Sigmoid colon (tissue), 6 donors: ENCODE measurements at regions not wholly inside any gene's neighbourhood (a gene's known extent, or its start where the extent isn't known, plus 50 kb on each side); places are given as distances from the start of the nearest gene placed in this dataset.

ENCODE experiments used
- DNase-seq: peaks from one replicate; pipeline ENCODE4 v3.0.0-alpha.2; 2019
- H3K27ac ChIP-seq, 4 donors: fragments of 200-600 bp; sonication (generic); one replicate each; pipeline ENCODE4 v1.5.1; 2016 to 2019; ENCODE audit warnings: mild to moderate bottlenecking in 1 of 4
- H3K27me3 ChIP-seq, 3 donors: fragments of 200-600 bp; sonication (generic); one replicate each; pipeline ENCODE4 v1.5.1; 2019; ENCODE audit warnings: mild to moderate bottlenecking in 1 of 3
- H3K36me3 ChIP-seq, 4 donors: fragments of 200-600 bp; sonication (generic); one replicate each; pipeline ENCODE4 v1.5.1; 2016 to 2019
- H3K4me1 ChIP-seq, 4 donors: fragments of 200-600 bp; sonication (generic); one replicate each; pipeline ENCODE4 v1.5.1; 2017 to 2019
- H3K4me3 ChIP-seq, 4 donors: fragments of 200-600 bp; sonication (generic); one replicate each; pipeline ENCODE4 v1.5.1; 2017 to 2019; ENCODE audit warnings: mild to moderate bottlenecking in 2 of 4, moderate library complexity in 1 of 4
- H3K9me3 ChIP-seq, 4 donors: fragments of 200-600 bp in 3 of 4; sonication (generic) in 3 of 4; one replicate each; pipeline versions ENCODE4 v1.5.1 to v1.6.1; 2013 to 2019
- EP300 ChIP-seq, 4 donors: sonication (generic); formaldehyde crosslinking; IDR thresholded peaks; one replicate each; pipeline ENCODE4 v1.6.1; 2017; ENCODE audit warnings: antibody characterized with exemption in 4 of 4
- POLR2A ChIP-seq, 2 donors: fragments of 450-650 bp; IDR thresholded peaks; one replicate each; pipeline ENCODE4 v1.6.1; 2016; ENCODE audit warnings: antibody characterized with exemption in 2 of 2, mild to moderate bottlenecking in 2 of 2, moderate library complexity in 2 of 2
- POLR2AphosphoS5 ChIP-seq, 4 donors: sonication (generic); formaldehyde crosslinking; IDR thresholded peaks; one replicate each; pipeline ENCODE4 v1.6.1; 2017; ENCODE audit warnings: antibody characterized with exemption in 4 of 4
- WGBS, 2 donors: extraction: QIAGEN DNeasy Blood & Tissue Kit; methylation state at CpG; one replicate each; pipeline ENCODE4 v1.1.7; 2013; 5-methylcytosine and 5-hydroxymethylcytosine counted together
- intact Hi-C: fragments of 100-400 bp; cut with DNase I; formaldehyde crosslinking; loops from one replicate; pipeline ENCODE4 v1.15.1; 2023
- TF ChIP-seq, protein P1 (sequence below), 4 experiments: fragments of 450-650 bp in 3 of 4; fragments of 200-600 bp in 1 of 4; IDR thresholded peaks; one replicate each; pipeline ENCODE4 v1.5.1; 2016 to 2019; ENCODE audit warnings: antibody characterized with exemption in 4 of 4, mild to moderate bottlenecking in 3 of 4, moderate library complexity in 2 of 4
- donor health status: healthy with polysubstance abuse.
- donor health status: healthy.

DNA sequence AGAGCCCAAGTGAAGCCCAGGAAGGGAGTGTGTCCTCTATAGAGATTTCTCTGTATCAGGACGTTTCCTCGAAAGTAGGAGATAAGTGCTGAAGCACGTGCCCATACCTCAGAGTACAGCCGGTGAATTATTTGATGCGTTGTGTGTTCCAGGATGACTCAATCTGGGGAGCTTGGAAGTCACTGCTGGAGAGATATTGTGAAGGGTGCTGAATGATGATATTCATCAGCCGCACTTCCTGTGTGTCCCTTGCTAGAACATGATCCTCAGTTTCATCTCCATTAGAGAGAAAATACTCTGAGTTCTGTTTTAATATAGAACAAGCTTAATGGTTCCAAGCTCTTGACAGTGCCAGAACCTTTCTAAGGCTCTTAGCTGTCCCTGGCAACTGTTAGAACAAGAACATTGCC, 402.3 kb upstream of the ADAMTSL1 start:
- H3K36me3 ChIP-seq: no peaks in the 10 kb centered on the region
- DNase-seq: no peak
- intact Hi-C loops: no loop called here
- no peaks in the 10 kb centered on the region for H3K9me3 ChIP-seq
- WGBS, 2 donors: 86 to 94% methylated on average over 6 of the region's 6 CpGs
- TF ChIP-seq POLR2A (IDR thresholded peaks at IDR 0.05): no peak
- TF ChIP-seq EP300 (IDR thresholded peaks at IDR 0.05): no peak
- TF ChIP-seq POLR2AphosphoS5 (IDR thresholded peaks at IDR 0.05): peak in 3 of 4 donors; percentile 17 to 46 (median 27)
- no peaks in the 10 kb centered on the region for H3K27me3 ChIP-seq
- H3K27ac ChIP-seq: peak overlapping the region in 1 of 4 donors; percentile 77
- H3K4me1 ChIP-seq: peaks cover 0 to 15% (median 7%) of the 10 kb centered on the region in 4 donors
- H3K4me3 ChIP-seq: no peak overlapping the region

DNA sequence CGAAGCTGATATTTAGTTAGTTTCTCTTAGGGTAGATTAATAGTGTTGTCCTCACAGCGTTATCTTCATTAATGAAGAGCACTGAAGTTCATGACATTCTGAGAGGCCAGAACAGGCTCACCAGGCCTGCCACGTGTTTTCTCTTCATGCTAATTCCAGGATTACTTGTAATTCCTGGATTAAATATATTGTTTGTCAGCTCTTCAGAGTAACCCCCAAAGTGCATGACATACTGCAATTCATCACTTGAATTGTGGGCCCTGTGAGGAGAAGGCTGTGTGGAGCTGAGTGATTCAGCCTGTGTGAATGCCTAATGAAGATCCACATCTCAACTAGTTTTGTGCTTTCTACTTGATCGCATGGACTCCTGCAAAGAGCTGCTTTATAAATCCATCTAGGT, 401.0 kb upstream of the ADAMTSL1 start:
- DNase-seq: no peak
- Histone ChIP-seq H3K4me3 (no peak overlapping the region), H3K9me3 (no peaks in the 10 kb centered on the region), H3K27ac (peak overlapping the region in 1 of 4 donors; percentile 77), H3K4me1 (peaks cover 0 to 4% (median under 1%) of the 10 kb centered on the region in 4 donors), H3K36me3 (no peaks in the 10 kb centered on the region), H3K27me3 (peaks cover 0 to 1% (median 0%) of the 10 kb centered on the region in 3 donors)
- 72 to 82% methylated on average over 4 of the region's 4 CpGs for WGBS, 2 donors
- TF ChIP-seq, protein P1, sequence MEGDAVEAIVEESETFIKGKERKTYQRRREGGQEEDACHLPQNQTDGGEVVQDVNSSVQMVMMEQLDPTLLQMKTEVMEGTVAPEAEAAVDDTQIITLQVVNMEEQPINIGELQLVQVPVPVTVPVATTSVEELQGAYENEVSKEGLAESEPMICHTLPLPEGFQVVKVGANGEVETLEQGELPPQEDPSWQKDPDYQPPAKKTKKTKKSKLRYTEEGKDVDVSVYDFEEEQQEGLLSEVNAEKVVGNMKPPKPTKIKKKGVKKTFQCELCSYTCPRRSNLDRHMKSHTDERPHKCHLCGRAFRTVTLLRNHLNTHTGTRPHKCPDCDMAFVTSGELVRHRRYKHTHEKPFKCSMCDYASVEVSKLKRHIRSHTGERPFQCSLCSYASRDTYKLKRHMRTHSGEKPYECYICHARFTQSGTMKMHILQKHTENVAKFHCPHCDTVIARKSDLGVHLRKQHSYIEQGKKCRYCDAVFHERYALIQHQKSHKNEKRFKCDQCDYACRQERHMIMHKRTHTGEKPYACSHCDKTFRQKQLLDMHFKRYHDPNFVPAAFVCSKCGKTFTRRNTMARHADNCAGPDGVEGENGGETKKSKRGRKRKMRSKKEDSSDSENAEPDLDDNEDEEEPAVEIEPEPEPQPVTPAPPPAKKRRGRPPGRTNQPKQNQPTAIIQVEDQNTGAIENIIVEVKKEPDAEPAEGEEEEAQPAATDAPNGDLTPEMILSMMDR (IDR thresholded peaks at IDR 0.05): no peak
- TF ChIP-seq EP300 (IDR thresholded peaks at IDR 0.05) (no peak), POLR2A (IDR thresholded peaks at IDR 0.05) (no peak), POLR2AphosphoS5 (IDR thresholded peaks at IDR 0.05) (no peak)
- intact Hi-C loops: no loop called here

DNA sequence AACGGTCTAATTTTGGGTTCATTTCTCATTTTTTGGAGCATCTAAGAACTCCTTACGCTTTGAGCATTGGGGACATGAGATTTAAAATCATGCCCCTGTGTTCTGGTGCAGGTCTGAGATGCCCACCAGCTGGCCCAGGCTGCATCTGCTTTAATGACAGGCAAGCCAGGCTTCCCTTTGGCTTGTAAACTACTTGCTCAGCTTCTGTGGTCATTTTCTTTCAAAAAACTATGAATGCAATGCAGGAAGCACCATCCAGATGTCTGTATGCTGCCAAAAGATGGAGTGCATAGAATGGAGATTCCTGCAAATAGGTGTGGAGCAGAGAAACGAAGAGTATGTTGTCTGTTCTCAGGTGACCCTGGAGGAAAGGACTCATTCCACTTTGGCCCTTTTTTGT, 399.9 kb upstream of the ADAMTSL1 start:
- no peak overlapping the region for H3K4me3 ChIP-seq
- no peak for TF ChIP-seq POLR2A (IDR thresholded peaks at IDR 0.05)
- TF ChIP-seq POLR2AphosphoS5 (IDR thresholded peaks at IDR 0.05): no peak
- no peak for TF ChIP-seq EP300 (IDR thresholded peaks at IDR 0.05)
- TF ChIP-seq, protein P1 (IDR thresholded peaks at IDR 0.05): no peak
- no peaks in the 10 kb centered on the region for H3K36me3 ChIP-seq
- WGBS, 2 donors: 7 to 28% methylated on average over 3 of the region's 3 CpGs
- no peak for DNase-seq
- no peaks in the 10 kb centered on the region for H3K9me3 ChIP-seq
- H3K27me3 ChIP-seq: peaks cover 0 to 5% (median 0%) of the 10 kb centered on the region in 3 donors
- H3K27ac ChIP-seq: peak overlapping the region in 1 of 4 donors; percentile 7
- intact Hi-C loops: no loop called here
- H3K4me1 ChIP-seq: no peaks in the 10 kb centered on the region

DNA sequence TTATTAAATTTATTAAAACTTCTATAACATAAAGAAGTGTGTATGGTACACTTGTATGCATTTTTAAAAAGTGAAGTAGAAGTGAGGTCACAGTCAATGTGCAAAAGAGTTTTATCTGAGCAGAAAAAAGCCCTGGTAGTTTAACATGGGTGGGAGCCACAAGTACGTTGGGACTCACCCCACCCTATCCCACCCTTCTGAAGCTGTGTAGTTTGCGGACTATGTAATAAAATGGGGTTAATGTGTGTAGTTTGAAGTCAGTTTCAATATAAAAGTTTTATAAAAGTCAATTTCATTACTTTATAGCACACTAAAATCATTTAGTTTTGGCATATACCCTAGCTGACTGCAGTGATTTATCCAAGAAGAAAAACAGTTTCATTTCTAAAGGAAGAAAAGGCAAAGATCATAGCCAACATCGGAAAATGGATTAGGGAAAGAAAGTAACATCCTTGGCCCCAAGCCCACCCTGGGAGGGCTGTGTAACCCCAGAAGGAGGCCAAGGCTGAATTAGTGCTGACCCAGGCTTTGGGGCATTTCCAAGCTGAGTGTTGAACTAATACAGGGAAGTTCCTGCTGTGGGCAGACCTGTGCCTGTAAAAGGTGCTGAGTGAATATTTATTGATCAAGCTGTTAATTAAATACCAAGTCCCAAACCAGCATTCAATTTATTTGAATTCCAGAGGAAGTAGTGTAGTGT, 398.6 kb upstream of the ADAMTSL1 start:
- intact Hi-C loops: no loop called here
- no peaks in the 10 kb centered on the region for H3K36me3 ChIP-seq
- no peaks in the 10 kb centered on the region for H3K9me3 ChIP-seq
- no peak overlapping the region for H3K4me3 ChIP-seq
- peak overlapping the region in 1 of 4 donors; percentile 67 for H3K27ac ChIP-seq
- WGBS, 2 donors: 13 to 58% methylated on average over 3 of the region's 3 CpGs
- DNase-seq: no peak
- no peaks in the 10 kb centered on the region for H3K4me1 ChIP-seq
- peaks cover 0 to 9% (median 0%) of the 10 kb centered on the region in 3 donors for H3K27me3 ChIP-seq
- TF ChIP-seq EP300 (IDR thresholded peaks at IDR 0.05) (no peak), POLR2AphosphoS5 (IDR thresholded peaks at IDR 0.05) (no peak), POLR2A (IDR thresholded peaks at IDR 0.05) (no peak)

DNA sequence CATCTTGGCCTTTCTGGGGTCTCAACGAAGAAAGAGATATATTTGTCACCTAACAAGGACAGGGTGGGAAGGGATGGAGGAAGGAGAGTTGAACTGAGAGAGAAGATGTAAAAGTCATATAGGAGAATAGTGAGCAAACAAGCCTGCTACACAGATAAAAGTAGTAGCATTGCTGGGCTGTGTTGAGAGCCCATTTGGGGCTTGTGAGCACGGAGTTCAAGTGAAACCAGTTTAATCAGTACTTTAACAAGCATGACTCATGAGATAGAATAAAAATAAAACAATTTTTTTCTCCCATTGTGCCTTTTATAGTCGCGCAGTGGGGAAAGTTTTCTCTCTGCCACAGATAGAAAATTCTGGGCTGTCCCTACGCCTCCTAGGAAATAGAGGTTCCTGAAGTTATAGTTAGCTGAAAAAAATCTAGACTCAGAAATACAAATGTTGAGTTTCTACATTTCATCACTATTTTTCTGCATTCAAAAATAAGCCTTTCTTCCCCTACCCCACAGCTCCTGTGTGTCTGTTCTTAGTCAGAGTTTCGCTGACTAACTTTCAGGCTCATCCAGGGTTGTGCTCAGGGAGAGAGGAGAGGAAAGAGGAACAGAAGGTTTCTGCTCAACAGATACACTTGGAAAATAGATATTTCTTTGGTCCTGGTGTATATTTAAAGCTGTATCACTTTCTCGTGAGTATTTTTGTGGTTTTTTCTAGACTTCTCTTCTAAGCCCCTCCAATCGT, 395.8 kb upstream of the ADAMTSL1 start:
- H3K9me3 ChIP-seq: no peaks in the 10 kb centered on the region
- no peaks in the 10 kb centered on the region for H3K36me3 ChIP-seq

More for the DNA sequence above, 395.8 kb upstream of the ADAMTSL1 start:
- H3K4me3 ChIP-seq: no peak overlapping the region
- no peak for DNase-seq
- intact Hi-C loops: no loop called here
- TF ChIP-seq, protein P1 (IDR thresholded peaks at IDR 0.05): no peak
- TF ChIP-seq POLR2A (IDR thresholded peaks at IDR 0.05) (no peak), POLR2AphosphoS5 (IDR thresholded peaks at IDR 0.05) (no peak), EP300 (IDR thresholded peaks at IDR 0.05) (no peak)
- H3K27ac ChIP-seq: no peak overlapping the region
- peaks cover 0 to 9% (median 0%) of the 10 kb centered on the region in 3 donors for H3K27me3 ChIP-seq
- H3K4me1 ChIP-seq: no peaks in the 10 kb centered on the region
- WGBS, 2 donors: 73 to 82% methylated on average over 8 of the region's 8 CpGs
